ENCODE measurements at regions not wholly inside any gene's neighbourhood (a gene's known extent, or its start where the extent isn't known, plus 50 kb on each side); places are given as distances from the start of the nearest gene placed in this dataset.

- FAIRE-seq (no peak), DNase-seq (no peak)
- no peak overlapping the region for H3K9ac ChIP-seq (ENCODE audit: low read length in 3 of 3)
- no peaks in the 10 kb centered on the region for H3K4me1 ChIP-seq (ENCODE audit: control insufficient read depth in 2 of 3, insufficient read depth in 2 of 3, low read depth in 1 of 3, low read length in 3 of 3)
- no peaks in the 10 kb centered on the region for H3K36me3 ChIP-seq (ENCODE audit: control insufficient read depth in 2 of 3, insufficient read depth in 3 of 3, low read length in 3 of 3)
- intact Hi-C loops (cut with DNase I) = no loop called here
- no peaks in the 10 kb centered on the region for H3K27me3 ChIP-seq (ENCODE audit: control insufficient read depth, insufficient read depth, low read length)
- H3K9me3 ChIP-seq (ENCODE audit: control insufficient read depth in 2 of 3, insufficient read depth in 1 of 3, low read length in 3 of 3) = peaks cover 0 to 3% (median 0%) of the 10 kb centered on the region in 3 donors
- no peak for TF ChIP-seq CTCF (IDR thresholded peaks at IDR 0.05; ENCODE audit: borderline replicate concordance, extremely low read depth, insufficient read depth)
- no peak overlapping the region for H3K4me3 ChIP-seq (ENCODE audit: low read length in 3 of 3)
- H3K27ac ChIP-seq (ENCODE audit: low read depth in 2 of 2, low read length in 2 of 2) = no peak overlapping the region
Measured at GRCh38 chr9:21638104-21638503, 156.0 kb upstream of the IFNE start.

GRCh38 chr9:21653091-21653490 is 149.3 kb upstream of the MTAP start:
- no peaks in the 10 kb centered on the region for H3K36me3 ChIP-seq (ENCODE audit: control insufficient read depth in 2 of 3, insufficient read depth in 3 of 3, low read length in 3 of 3)
- DNase-seq (no peak), FAIRE-seq (no peak)
- H3K27me3 ChIP-seq (ENCODE audit: control insufficient read depth, insufficient read depth, low read length) = no peaks in the 10 kb centered on the region
- no peak overlapping the region for H3K4me3 ChIP-seq (ENCODE audit: low read length in 3 of 3)
- H3K4me1 ChIP-seq (ENCODE audit: control insufficient read depth in 2 of 3, insufficient read depth in 2 of 3, low read depth in 1 of 3, low read length in 3 of 3) = no peaks in the 10 kb centered on the region
- TF ChIP-seq CTCF (IDR thresholded peaks at IDR 0.05; ENCODE audit: borderline replicate concordance, extremely low read depth, insufficient read depth) = no peak
- H3K27ac ChIP-seq (ENCODE audit: low read depth in 2 of 2, low read length in 2 of 2) = no peak overlapping the region
- H3K9me3 ChIP-seq (ENCODE audit: control insufficient read depth in 2 of 3, insufficient read depth in 1 of 3, low read length in 3 of 3) = no peaks in the 10 kb centered on the region
- no peak overlapping the region for H3K9ac ChIP-seq (ENCODE audit: low read length in 3 of 3)
- intact Hi-C loops (cut with DNase I) = no loop called here

GRCh38 chr9:21653589-21653988 is 148.8 kb upstream of the MTAP start:
- no peak for TF ChIP-seq CTCF (IDR thresholded peaks at IDR 0.05; ENCODE audit: borderline replicate concordance, extremely low read depth, insufficient read depth)
- Histone ChIP-seq H3K4me3 (ENCODE audit: low read length in 3 of 3) (no peak overlapping the region), H3K27ac (ENCODE audit: low read depth in 2 of 2, low read length in 2 of 2) (no peak overlapping the region), H3K36me3 (ENCODE audit: control insufficient read depth in 2 of 3, insufficient read depth in 3 of 3, low read length in 3 of 3) (no peaks in the 10 kb centered on the region), H3K9me3 (ENCODE audit: control insufficient read depth in 2 of 3, insufficient read depth in 1 of 3, low read length in 3 of 3) (no peaks in the 10 kb centered on the region), H3K4me1 (ENCODE audit: control insufficient read depth in 2 of 3, insufficient read depth in 2 of 3, low read depth in 1 of 3, low read length in 3 of 3) (no peaks in the 10 kb centered on the region), H3K9ac (ENCODE audit: low read length in 3 of 3) (no peak overlapping the region), H3K27me3 (ENCODE audit: control insufficient read depth, insufficient read depth, low read length) (no peaks in the 10 kb centered on the region)
- FAIRE-seq = no peak
- no peak for DNase-seq
- intact Hi-C loops (cut with DNase I) = no loop called here

All from kidney (tissue), 13 donors.